ENCODE measurements at regions not wholly inside any gene's neighbourhood (a gene's known extent, or its start where the extent isn't known, plus 50 kb on each side); places are given as distances from the start of the nearest gene placed in this dataset.

GRCh38 chr11:10936626-10937384 lies 79.0 kb upstream of the ZBED5 start:
- ChIA-PET POLR2A (no interaction called here), CTCF (no interaction called here), RAD21 (ENCODE audit: low non-redundant PET in 1 of 2, low total read pairs in 2 of 2, uncharacterized antibody in 2 of 2, unreplicated experiment in 2 of 2) (no interaction called here)
- H3K9me3 ChIP-seq (ENCODE audit: control insufficient read depth in 1 of 2, insufficient read depth in 1 of 2, low read depth in 1 of 2, low read length in 2 of 2): no peaks in the 10 kb centered on the region
- H3K27me3 ChIP-seq (ENCODE audit: insufficient read depth, low read length): no peaks in the 10 kb centered on the region
- H3K9me2 ChIP-seq (ENCODE audit: insufficient read depth): no peaks in the 10 kb centered on the region; the same call in 1 of the 2 replicates
- DNase-seq (ENCODE audit: low read depth, low spot score): no peak
- intact Hi-C loops (cut with micrococcal nuclease): no loop called here
- peaks cover 3 to 26% of the 10 kb centered on the region in 2 experiments for H3K4me1 ChIP-seq (ENCODE audit: control insufficient read depth in 1 of 2, insufficient read depth in 2 of 2, low read length in 2 of 2)
- no peak overlapping the region for H3K4me2 ChIP-seq (ENCODE audit: low read length)
- TF ChIP-seq, protein P1, sequence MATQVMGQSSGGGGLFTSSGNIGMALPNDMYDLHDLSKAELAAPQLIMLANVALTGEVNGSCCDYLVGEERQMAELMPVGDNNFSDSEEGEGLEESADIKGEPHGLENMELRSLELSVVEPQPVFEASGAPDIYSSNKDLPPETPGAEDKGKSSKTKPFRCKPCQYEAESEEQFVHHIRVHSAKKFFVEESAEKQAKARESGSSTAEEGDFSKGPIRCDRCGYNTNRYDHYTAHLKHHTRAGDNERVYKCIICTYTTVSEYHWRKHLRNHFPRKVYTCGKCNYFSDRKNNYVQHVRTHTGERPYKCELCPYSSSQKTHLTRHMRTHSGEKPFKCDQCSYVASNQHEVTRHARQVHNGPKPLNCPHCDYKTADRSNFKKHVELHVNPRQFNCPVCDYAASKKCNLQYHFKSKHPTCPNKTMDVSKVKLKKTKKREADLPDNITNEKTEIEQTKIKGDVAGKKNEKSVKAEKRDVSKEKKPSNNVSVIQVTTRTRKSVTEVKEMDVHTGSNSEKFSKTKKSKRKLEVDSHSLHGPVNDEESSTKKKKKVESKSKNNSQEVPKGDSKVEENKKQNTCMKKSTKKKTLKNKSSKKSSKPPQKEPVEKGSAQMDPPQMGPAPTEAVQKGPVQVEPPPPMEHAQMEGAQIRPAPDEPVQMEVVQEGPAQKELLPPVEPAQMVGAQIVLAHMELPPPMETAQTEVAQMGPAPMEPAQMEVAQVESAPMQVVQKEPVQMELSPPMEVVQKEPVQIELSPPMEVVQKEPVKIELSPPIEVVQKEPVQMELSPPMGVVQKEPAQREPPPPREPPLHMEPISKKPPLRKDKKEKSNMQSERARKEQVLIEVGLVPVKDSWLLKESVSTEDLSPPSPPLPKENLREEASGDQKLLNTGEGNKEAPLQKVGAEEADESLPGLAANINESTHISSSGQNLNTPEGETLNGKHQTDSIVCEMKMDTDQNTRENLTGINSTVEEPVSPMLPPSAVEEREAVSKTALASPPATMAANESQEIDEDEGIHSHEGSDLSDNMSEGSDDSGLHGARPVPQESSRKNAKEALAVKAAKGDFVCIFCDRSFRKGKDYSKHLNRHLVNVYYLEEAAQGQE (IDR thresholded peaks at IDR 0.05; ENCODE audit: low read depth): no peak
- no peak for TF ChIP-seq EZH2phosphoT487 (IDR thresholded peaks at IDR 0.05; ENCODE audit: borderline replicate concordance)
- TF ChIP-seq ELF1 (IDR thresholded peaks at IDR 0.05; ENCODE audit: borderline replicate concordance, low read depth): no peak
- TF ChIP-seq, protein P2, sequence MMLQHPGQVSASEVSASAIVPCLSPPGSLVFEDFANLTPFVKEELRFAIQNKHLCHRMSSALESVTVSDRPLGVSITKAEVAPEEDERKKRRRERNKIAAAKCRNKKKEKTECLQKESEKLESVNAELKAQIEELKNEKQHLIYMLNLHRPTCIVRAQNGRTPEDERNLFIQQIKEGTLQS (IDR thresholded peaks at IDR 0.05): no peak
- TF ChIP-seq, protein P3, sequence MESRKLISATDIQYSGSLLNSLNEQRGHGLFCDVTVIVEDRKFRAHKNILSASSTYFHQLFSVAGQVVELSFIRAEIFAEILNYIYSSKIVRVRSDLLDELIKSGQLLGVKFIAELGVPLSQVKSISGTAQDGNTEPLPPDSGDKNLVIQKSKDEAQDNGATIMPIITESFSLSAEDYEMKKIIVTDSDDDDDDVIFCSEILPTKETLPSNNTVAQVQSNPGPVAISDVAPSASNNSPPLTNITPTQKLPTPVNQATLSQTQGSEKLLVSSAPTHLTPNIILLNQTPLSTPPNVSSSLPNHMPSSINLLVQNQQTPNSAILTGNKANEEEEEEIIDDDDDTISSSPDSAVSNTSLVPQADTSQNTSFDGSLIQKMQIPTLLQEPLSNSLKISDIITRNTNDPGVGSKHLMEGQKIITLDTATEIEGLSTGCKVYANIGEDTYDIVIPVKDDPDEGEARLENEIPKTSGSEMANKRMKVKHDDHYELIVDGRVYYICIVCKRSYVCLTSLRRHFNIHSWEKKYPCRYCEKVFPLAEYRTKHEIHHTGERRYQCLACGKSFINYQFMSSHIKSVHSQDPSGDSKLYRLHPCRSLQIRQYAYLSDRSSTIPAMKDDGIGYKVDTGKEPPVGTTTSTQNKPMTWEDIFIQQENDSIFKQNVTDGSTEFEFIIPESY (IDR thresholded peaks at IDR 0.05; ENCODE audit: extremely low read depth, insufficient replicate concordance, low read length): no peak
- TF ChIP-seq ZNF274 (IDR thresholded peaks at IDR 0.05; ENCODE audit: low read depth, low read length): no peak
- no peak for TF ChIP-seq POLR2AphosphoS5 (IDR thresholded peaks at IDR 0.05; ENCODE audit: low read depth, low read length)
- no peaks in the 10 kb centered on the region for H4K20me1 ChIP-seq (ENCODE audit: insufficient read depth)
- no TSS peak for BruUV-seq (replicated peaks)
- H2AFZ ChIP-seq (ENCODE audit: low read depth, low read length, poor library complexity, severe bottlenecking): no peak overlapping the region
- no peak for ATAC-seq
- no peak overlapping the region for H3K9ac ChIP-seq (ENCODE audit: low read length)
- H3K27ac ChIP-seq (ENCODE audit: low read depth, low read length): no peak overlapping the region
- no peaks in the 10 kb centered on the region for H3K36me3 ChIP-seq (ENCODE audit: control insufficient read depth in 1 of 2, insufficient read depth in 2 of 2, low read length in 2 of 2)
- H3K4me3 ChIP-seq (replicated peaks in 1 of 2; ENCODE audit: low read depth in 1 of 2, low read length in 2 of 2): no peak overlapping the region
- H3K79me2 ChIP-seq (ENCODE audit: insufficient read depth, low read length): no peaks in the 10 kb centered on the region

Data from HCT116 (cell line).